MCF 10A (cell line): ENCODE measurements at regions not wholly inside any gene's neighbourhood (a gene's known extent, or its start where the extent isn't known, plus 50 kb on each side); places are given as distances from the start of the nearest gene placed in this dataset.

ENCODE experiments used
- BruUV-seq: library from RNA; stranded (reverse); fragments of 400-500 nt; replicated peaks from 2 replicates; lab custom pipeline; 2021; lab: Mats Ljungman, UMichigan
- CTCF ChIA-PET: fragments of 300-600 bp; sonication (Branson Sonifier 250); formaldehyde crosslinking; extraction: SDS; loops from one replicate; lab custom pipeline; 2021; ENCODE audit warnings: antibody characterized with exemption, inconsistent platforms; lab: Yijun Ruan, JAX
- POLR2A ChIA-PET: fragments of 300-600, 350-650 bp; sonication (Branson Sonifier 250); formaldehyde crosslinking; extraction: SDS; loops from one replicate; lab custom pipeline; 2020; ENCODE audit warnings: antibody characterized with exemption, inconsistent platforms; lab: Yijun Ruan, JAX
- DNase-seq: peaks from one replicate; pipeline ENCODE4 v3.0.0-alpha.2; 2018; ENCODE audit not compliant: unreplicated experiment
- H3K27ac Mint-ChIP-seq: one replicate; pipeline ENCODE4 v1.8.0; 2022; ENCODE audit warnings: mild to moderate bottlenecking, low read depth, mixed read lengths; ENCODE audit not compliant: unreplicated experiment
- H3K27me3 Mint-ChIP-seq: one replicate; pipeline ENCODE4 v1.8.0; 2022; ENCODE audit warnings: mixed read lengths; ENCODE audit not compliant: insufficient read depth, unreplicated experiment
- H3K36me3 Mint-ChIP-seq: one replicate; pipeline ENCODE4 v1.8.0; 2022; ENCODE audit warnings: mild to moderate bottlenecking, moderate library complexity, mixed read lengths; ENCODE audit not compliant: insufficient read depth, unreplicated experiment
- H3K4me1 Mint-ChIP-seq: one replicate; pipeline ENCODE4 v1.8.0; 2022; ENCODE audit warnings: mixed read lengths; ENCODE audit not compliant: insufficient read depth, unreplicated experiment
- H3K4me3 Mint-ChIP-seq: one replicate; pipeline ENCODE4 v1.8.0; 2022; ENCODE audit warnings: mild to moderate bottlenecking, moderate library complexity, mixed read lengths; ENCODE audit not compliant: unreplicated experiment
- H3K9me3 Mint-ChIP-seq: one replicate; pipeline ENCODE4 v1.8.0; 2022; ENCODE audit warnings: mixed read lengths; ENCODE audit not compliant: unreplicated experiment
- intact Hi-C: fragments of 100-400 bp; cut with micrococcal nuclease; formaldehyde crosslinking; loops from 2 replicates; pipeline ENCODE4 v1.14.1; 2022
- TF ChIP-seq, protein P1 (sequence below): fragments of 200-600 bp; IDR thresholded peaks from one replicate; pipeline ENCODE4 v1.8.0; 2022; ENCODE audit warnings: antibody characterized with exemption, mild to moderate bottlenecking; ENCODE audit not compliant: unreplicated experiment

DNA sequence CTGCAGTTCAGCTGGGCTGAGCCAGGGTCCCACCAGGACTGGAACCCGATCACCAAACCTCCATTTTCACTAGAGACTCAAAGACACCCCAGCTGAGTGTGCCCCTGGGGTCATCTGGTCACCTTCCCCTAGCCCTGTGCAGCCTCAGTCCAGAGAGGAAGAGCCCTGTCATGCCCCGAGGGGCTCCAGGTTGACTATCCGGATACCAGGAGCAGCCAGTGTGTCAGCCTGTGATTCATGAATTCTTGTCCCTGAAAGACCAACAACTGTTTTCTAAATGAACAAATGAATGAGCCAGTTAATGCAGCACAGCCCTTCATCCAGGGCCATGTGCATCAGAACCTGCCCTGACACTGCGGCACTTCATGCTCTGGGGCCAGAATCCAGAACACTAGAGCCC is 201.9 kb upstream of the TCERG1L start:
- no peak overlapping the region for H3K4me3 Mint-ChIP-seq
- no peaks in the 10 kb centered on the region for H3K4me1 Mint-ChIP-seq
- H3K36me3 Mint-ChIP-seq: peaks cover 6% of the 10 kb centered on the region
- DNase-seq: no peak
- no TSS peak for BruUV-seq
- intact Hi-C loops: no loop called here
- ChIA-PET POLR2A (no interaction called here), CTCF (interaction anchor here (0.6 kb wide), 1 partner anchor 1265 kb away, joined by 5 read pairs; no protein-coding TSS in a partner anchor)
- TF ChIP-seq, protein P1, sequence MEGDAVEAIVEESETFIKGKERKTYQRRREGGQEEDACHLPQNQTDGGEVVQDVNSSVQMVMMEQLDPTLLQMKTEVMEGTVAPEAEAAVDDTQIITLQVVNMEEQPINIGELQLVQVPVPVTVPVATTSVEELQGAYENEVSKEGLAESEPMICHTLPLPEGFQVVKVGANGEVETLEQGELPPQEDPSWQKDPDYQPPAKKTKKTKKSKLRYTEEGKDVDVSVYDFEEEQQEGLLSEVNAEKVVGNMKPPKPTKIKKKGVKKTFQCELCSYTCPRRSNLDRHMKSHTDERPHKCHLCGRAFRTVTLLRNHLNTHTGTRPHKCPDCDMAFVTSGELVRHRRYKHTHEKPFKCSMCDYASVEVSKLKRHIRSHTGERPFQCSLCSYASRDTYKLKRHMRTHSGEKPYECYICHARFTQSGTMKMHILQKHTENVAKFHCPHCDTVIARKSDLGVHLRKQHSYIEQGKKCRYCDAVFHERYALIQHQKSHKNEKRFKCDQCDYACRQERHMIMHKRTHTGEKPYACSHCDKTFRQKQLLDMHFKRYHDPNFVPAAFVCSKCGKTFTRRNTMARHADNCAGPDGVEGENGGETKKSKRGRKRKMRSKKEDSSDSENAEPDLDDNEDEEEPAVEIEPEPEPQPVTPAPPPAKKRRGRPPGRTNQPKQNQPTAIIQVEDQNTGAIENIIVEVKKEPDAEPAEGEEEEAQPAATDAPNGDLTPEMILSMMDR: no peak
- no peak overlapping the region for H3K27ac Mint-ChIP-seq
- H3K27me3 Mint-ChIP-seq: no peaks in the 10 kb centered on the region
- peaks cover 27% of the 10 kb centered on the region for H3K9me3 Mint-ChIP-seq

DNA sequence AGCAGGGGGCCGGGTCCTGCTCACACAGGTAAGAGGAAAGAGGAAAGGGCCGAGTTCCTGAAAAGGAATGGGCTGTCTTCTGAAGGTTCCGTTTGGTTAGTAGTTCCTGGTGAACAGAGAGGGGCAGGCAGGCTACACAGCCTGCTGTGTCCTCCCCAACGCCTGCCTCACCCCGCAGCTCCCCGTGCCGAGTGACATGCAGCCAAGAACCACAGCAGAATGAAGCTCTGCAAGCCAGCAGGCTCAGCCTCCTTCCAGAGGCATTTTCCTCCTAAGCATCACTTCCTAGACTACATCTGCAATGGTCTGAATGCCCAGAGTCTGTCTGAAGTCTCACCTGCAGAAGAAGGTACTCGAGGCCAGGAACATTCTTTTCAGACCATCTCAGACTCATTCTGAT is 202.4 kb upstream of the TCERG1L start:
- no TSS peak for BruUV-seq
- ChIA-PET POLR2A (no interaction called here), CTCF (no interaction called here)
- Mint-ChIP-seq H3K9me3 (peaks cover 26% of the 10 kb centered on the region), H3K36me3 (peaks cover 6% of the 10 kb centered on the region), H3K4me1 (no peaks in the 10 kb centered on the region), H3K4me3 (no peak overlapping the region), H3K27ac (no peak overlapping the region), H3K27me3 (no peaks in the 10 kb centered on the region)
- intact Hi-C loops: no loop called here
- TF ChIP-seq, protein P1: no peak
- no peak for DNase-seq

DNA sequence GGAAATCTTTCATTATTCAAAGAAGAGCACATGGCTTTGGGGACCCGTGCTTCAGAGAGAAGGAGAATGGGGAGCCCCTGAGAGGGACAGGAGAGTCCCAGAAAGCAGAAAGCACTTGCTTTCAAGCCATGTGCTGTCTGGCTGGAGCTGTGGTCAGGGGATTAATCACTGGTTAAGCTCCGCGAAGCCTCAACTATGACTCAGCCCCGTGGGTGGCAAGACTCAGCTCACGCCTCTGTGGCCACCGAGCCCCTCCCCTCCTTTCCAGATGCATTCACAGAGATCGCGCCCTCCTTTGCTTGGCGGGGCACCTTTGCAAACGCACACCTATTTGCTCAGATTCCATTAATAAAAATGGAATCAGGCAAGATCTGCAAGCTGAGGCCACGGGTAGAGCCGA is 202.9 kb upstream of the TCERG1L start:
- intact Hi-C loops: no loop called here
- ChIA-PET CTCF (interaction anchor here (0.5 to 0.6 kb wide), 2 partner anchors 16 to 1391 kb away, joined by 3 to 4 read pairs; no protein-coding TSS in a partner anchor), POLR2A (no interaction called here)
- no peaks in the 10 kb centered on the region for H3K4me1 Mint-ChIP-seq
- peaks cover 6% of the 10 kb centered on the region for H3K36me3 Mint-ChIP-seq
- no peaks in the 10 kb centered on the region for H3K27me3 Mint-ChIP-seq
- TF ChIP-seq, protein P1: no peak
- BruUV-seq: no TSS peak
- DNase-seq: peak; percentile 25
- H3K4me3 Mint-ChIP-seq: no peak overlapping the region
- H3K27ac Mint-ChIP-seq: no peak overlapping the region
- H3K9me3 Mint-ChIP-seq: peaks cover 21% of the 10 kb centered on the region

DNA sequence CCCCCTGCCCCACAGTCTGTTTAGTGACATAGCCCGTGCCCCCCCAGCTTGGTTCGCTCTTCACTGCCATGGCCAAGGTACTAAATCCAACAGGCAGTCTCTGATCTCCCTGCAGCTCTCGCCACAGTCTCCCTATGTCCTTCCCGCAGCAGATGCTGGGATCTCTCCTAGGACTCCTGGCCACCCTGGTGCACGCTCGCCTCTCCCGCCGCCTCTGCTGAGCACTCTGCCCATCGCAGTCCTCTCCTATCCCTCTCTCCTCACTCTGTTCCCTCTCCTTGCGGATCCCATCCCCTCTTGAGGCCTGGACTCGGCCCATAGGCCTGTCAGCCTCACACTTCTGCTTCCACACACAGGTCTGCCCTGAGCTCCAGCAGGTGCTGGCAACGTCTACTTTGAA is 204.8 kb upstream of the TCERG1L start:
- BruUV-seq: no TSS peak
- H3K27ac Mint-ChIP-seq: no peak overlapping the region
- intact Hi-C loops: no loop called here
- ChIA-PET CTCF (interaction anchor here (0.7 kb wide), 1 partner anchor 21 kb away, joined by 3 read pairs; no protein-coding TSS in a partner anchor), POLR2A (no interaction called here)
- no peak for DNase-seq
- H3K4me1 Mint-ChIP-seq: no peaks in the 10 kb centered on the region
- H3K9me3 Mint-ChIP-seq: peaks cover 18% of the 10 kb centered on the region
- no peaks in the 10 kb centered on the region for H3K27me3 Mint-ChIP-seq
- H3K36me3 Mint-ChIP-seq: peaks cover 6% of the 10 kb centered on the region
- TF ChIP-seq, protein P1: no peak
- no peak overlapping the region for H3K4me3 Mint-ChIP-seq
